H1 (cell line): ENCODE measurements at regions not wholly inside any gene's neighbourhood (a gene's known extent, or its start where the extent isn't known, plus 50 kb on each side); places are given as distances from the start of the nearest gene placed in this dataset.

Experiments
- BACH1 ChIP-seq: IDR thresholded peaks from 2 replicates; pipeline ENCODE4 v1.6.1; 2012; ENCODE audit warnings: low read length, improper control_type of control experiment
- EGR1 ChIP-seq: IDR thresholded peaks from 2 replicates; pipeline ENCODE4 v1.6.1; 2011; ENCODE audit warnings: low read depth, low read length, borderline replicate concordance
- RFX5 ChIP-seq: IDR thresholded peaks from 2 replicates; pipeline ENCODE4 v1.6.1; 2011; ENCODE audit warnings: low read depth, low read length, improper control_type of control experiment, borderline replicate concordance
- YY1 ChIP-seq: IDR thresholded peaks from 2 replicates; pipeline ENCODE4 v1.6.1; 2011; ENCODE audit warnings: low read depth, mild to moderate bottlenecking, low read length
- TF ChIP-seq, protein P1 (sequence below): IDR thresholded peaks from 2 replicates; pipeline ENCODE4 v1.6.1; 2012; ENCODE audit warnings: low read length, inconsistent platforms
- TF ChIP-seq, protein P2 (sequence below): IDR thresholded peaks from 2 replicates; pipeline ENCODE4 v1.6.1; 2011; ENCODE audit warnings: low read depth, mild to moderate bottlenecking, low read length; ENCODE audit not compliant: insufficient read depth

DNA sequence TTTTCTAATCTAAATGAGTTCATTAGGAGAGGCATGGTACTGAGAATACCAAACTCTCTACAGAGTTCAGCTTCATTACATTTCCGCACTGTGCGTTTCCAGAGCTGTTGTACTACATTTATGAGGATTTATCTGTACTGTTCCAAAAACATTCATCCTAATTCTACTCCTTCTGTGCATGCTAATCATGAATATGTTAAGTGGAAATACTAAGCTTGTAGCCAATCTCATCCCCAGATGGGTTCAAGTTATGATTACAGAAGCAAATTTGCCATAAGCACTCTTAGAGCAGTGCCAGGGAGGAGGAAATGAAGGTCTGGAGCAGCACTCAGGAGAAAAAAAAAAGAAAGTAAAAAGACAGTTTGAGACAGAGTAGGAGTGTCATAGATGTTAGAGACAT lies 544.3 kb downstream of the GBE1 start (continued):
- TF ChIP-seq, protein P1, sequence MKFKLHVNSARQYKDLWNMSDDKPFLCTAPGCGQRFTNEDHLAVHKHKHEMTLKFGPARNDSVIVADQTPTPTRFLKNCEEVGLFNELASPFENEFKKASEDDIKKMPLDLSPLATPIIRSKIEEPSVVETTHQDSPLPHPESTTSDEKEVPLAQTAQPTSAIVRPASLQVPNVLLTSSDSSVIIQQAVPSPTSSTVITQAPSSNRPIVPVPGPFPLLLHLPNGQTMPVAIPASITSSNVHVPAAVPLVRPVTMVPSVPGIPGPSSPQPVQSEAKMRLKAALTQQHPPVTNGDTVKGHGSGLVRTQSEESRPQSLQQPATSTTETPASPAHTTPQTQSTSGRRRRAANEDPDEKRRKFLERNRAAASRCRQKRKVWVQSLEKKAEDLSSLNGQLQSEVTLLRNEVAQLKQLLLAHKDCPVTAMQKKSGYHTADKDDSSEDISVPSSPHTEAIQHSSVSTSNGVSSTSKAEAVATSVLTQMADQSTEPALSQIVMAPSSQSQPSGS = no peak
- TF ChIP-seq, protein P2, sequence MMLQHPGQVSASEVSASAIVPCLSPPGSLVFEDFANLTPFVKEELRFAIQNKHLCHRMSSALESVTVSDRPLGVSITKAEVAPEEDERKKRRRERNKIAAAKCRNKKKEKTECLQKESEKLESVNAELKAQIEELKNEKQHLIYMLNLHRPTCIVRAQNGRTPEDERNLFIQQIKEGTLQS = no peak
- TF ChIP-seq EGR1 (no peak), RFX5 (no peak), BACH1 (no peak), YY1 (no peak)
